ENCODE measurements at regions not wholly inside any gene's neighbourhood (a gene's known extent, or its start where the extent isn't known, plus 50 kb on each side); places are given as distances from the start of the nearest gene placed in this dataset.

GRCh38 chr12:20220339-20220738 lies 148.0 kb upstream of the PDE3A start:
- no peak for DNase-seq

GRCh38 chr12:20232931-20233675 lies 135.2 kb upstream of the PDE3A start:
- DNase-seq = no peak

- DNase-seq = no peak
Observed at GRCh38 chr12:20234474-20234873, 133.9 kb upstream of the PDE3A start.

GRCh38 chr12:20237091-20237490 lies 131.2 kb upstream of the PDE3A start:
- no peak for DNase-seq

- no peak for DNase-seq
Observed at GRCh38 chr12:20245491-20245890, 122.8 kb upstream of the PDE3A start.

GRCh38 chr12:20248646-20249045 lies 119.7 kb upstream of the PDE3A start:
- DNase-seq = no peak

- no peak for DNase-seq
Observed at GRCh38 chr12:20250761-20251160, 117.6 kb upstream of the PDE3A start.

- no peak for DNase-seq
Observed at GRCh38 chr12:20257311-20257710, 111.0 kb upstream of the PDE3A start.

GRCh38 chr12:20259786-20260185 lies 108.6 kb upstream of the PDE3A start:
- DNase-seq = no peak

GRCh38 chr12:20260851-20261250 lies 107.5 kb upstream of the PDE3A start:
- DNase-seq = no peak

- no peak for DNase-seq
Observed at GRCh38 chr12:20262119-20262518, 106.2 kb upstream of the PDE3A start.

- DNase-seq = no peak
Observed at GRCh38 chr12:20264026-20264425, 104.3 kb upstream of the PDE3A start.

GRCh38 chr12:20264608-20265114 lies 103.7 kb upstream of the PDE3A start:
- no peak for DNase-seq

GRCh38 chr12:20268121-20268732 lies 100.1 kb upstream of the PDE3A start:
- DNase-seq = no peak

GRCh38 chr12:20268771-20269170 lies 99.6 kb upstream of the PDE3A start:
- no peak for DNase-seq

- no peak for DNase-seq
Observed at GRCh38 chr12:20269337-20270067, 98.8 kb upstream of the PDE3A start.

- DNase-seq = no peak
Observed at GRCh38 chr12:20270557-20270956, 97.8 kb upstream of the PDE3A start.

GRCh38 chr12:20272161-20272560 lies 96.2 kb upstream of the PDE3A start:
- no peak for DNase-seq

- no peak for DNase-seq
Observed at GRCh38 chr12:20272801-20273200, 95.5 kb upstream of the PDE3A start.

GRCh38 chr12:20274008-20274407 lies 94.3 kb upstream of the PDE3A start:
- DNase-seq = no peak

GRCh38 chr12:20278276-20278675 lies 90.1 kb upstream of the PDE3A start:
- no peak for DNase-seq

- no peak for DNase-seq
Observed at GRCh38 chr12:20280515-20280914, 87.8 kb upstream of the PDE3A start.

- DNase-seq = no peak
Observed at GRCh38 chr12:20282401-20282800, 85.9 kb upstream of the PDE3A start.

- no peak for DNase-seq
Observed at GRCh38 chr12:20283482-20283881, 84.9 kb upstream of the PDE3A start.

Data from activated naive CD4-positive, alpha-beta T cell treated with Interleukin-2 at 50 U/mL for 16 hours (primary cell).